ENCODE measurements at regions not wholly inside any gene's neighbourhood (a gene's known extent, or its start where the extent isn't known, plus 50 kb on each side); places are given as distances from the start of the nearest gene placed in this dataset.

DNA sequence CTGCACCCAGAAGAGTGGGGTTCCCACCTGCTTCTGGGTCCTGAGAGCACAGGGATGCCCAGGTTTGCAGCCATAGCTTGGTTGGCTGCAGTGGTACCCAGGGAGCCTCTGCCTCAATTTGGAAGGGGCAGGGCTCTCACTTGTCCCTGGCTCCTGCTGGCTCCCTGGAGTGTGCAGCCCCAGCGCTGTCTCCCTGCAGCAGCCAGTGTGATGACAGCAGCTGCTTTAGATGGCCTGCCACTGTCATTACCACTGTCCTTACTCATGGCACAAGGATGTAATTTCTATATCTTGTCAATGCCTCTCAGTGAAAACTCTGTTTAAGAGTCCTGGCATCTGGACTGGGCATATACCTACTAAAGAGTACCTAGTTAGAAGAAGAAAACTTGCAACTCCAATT, 250.9 kb downstream of the KIF20B start:
- no peaks in the 10 kb centered on the region for H3K9me3 ChIP-seq (ENCODE audit: control insufficient read depth in 1 of 2, low read length in 2 of 2)
- H3K36me3 ChIP-seq (ENCODE audit: control insufficient read depth in 1 of 2, insufficient read depth in 2 of 2, low read length in 2 of 2) = no peaks in the 10 kb centered on the region
- no peak overlapping the region for H3K4me3 ChIP-seq (ENCODE audit: low read depth in 1 of 2, low read length in 2 of 2)
- H3K4me1 ChIP-seq (ENCODE audit: control insufficient read depth in 1 of 2, insufficient read depth in 2 of 2, low read length in 2 of 2) = peaks cover 0 to 6% of the 10 kb centered on the region in 2 donors
- H3K27me3 ChIP-seq (ENCODE audit: low read depth, low read length) = no peaks in the 10 kb centered on the region
- no peak overlapping the region for H3K27ac ChIP-seq (ENCODE audit: low read length)

DNA sequence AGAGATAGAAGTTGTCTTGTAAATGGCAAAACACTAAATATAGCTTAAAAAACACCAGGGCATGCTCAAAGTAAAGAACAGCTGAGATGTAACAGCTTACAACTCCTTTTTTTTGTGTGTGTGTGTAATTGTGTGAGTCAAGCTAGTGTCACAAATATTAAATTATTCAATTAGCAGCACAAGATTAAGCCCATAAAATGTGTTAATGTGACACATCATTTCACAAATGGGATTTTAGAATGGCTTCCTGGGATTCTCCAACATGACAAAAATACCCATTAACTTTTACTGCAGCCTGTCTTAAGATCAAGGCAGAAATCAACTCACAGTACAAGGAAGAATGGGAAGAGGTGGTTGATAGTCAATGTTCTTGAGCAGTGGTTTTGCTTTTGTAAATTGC, 251.4 kb downstream of the KIF20B start:
- Histone ChIP-seq H3K27me3 (ENCODE audit: low read depth, low read length) (no peaks in the 10 kb centered on the region), H3K4me3 (ENCODE audit: low read depth in 1 of 2, low read length in 2 of 2) (no peak overlapping the region), H3K27ac (ENCODE audit: low read length) (no peak overlapping the region), H3K4me1 (ENCODE audit: control insufficient read depth in 1 of 2, insufficient read depth in 2 of 2, low read length in 2 of 2) (peaks cover 0 to 6% of the 10 kb centered on the region in 2 donors), H3K9me3 (ENCODE audit: control insufficient read depth in 1 of 2, low read length in 2 of 2) (no peaks in the 10 kb centered on the region), H3K36me3 (ENCODE audit: control insufficient read depth in 1 of 2, insufficient read depth in 2 of 2, low read length in 2 of 2) (no peaks in the 10 kb centered on the region)

DNA sequence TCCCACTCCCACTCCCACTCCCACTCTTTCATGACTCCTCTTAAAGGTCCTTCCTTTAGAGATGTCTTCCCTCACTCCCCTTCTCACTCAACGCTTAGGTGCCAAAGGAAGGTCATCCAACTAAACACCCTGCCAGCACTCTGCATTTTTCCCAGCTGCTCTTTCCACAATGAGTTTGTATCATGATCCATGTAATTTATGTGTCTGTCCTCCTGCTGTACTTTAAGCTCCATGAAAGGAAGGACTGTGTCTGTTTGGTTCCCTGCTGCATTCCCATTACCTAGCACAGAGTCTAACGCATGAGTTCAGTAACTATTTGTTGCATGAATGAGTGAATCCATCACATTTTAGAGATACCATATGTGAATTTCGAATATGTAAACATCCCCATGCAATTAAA, 252.7 kb downstream of the KIF20B start:
- Histone ChIP-seq H3K27me3 (ENCODE audit: low read depth, low read length) (no peaks in the 10 kb centered on the region), H3K4me3 (ENCODE audit: low read depth in 1 of 2, low read length in 2 of 2) (no peak overlapping the region), H3K27ac (ENCODE audit: low read length) (no peak overlapping the region), H3K36me3 (ENCODE audit: control insufficient read depth in 1 of 2, insufficient read depth in 2 of 2, low read length in 2 of 2) (no peaks in the 10 kb centered on the region), H3K4me1 (ENCODE audit: control insufficient read depth in 1 of 2, insufficient read depth in 2 of 2, low read length in 2 of 2) (peaks cover 0 to 6% of the 10 kb centered on the region in 2 donors), H3K9me3 (ENCODE audit: control insufficient read depth in 1 of 2, low read length in 2 of 2) (no peaks in the 10 kb centered on the region)

DNA sequence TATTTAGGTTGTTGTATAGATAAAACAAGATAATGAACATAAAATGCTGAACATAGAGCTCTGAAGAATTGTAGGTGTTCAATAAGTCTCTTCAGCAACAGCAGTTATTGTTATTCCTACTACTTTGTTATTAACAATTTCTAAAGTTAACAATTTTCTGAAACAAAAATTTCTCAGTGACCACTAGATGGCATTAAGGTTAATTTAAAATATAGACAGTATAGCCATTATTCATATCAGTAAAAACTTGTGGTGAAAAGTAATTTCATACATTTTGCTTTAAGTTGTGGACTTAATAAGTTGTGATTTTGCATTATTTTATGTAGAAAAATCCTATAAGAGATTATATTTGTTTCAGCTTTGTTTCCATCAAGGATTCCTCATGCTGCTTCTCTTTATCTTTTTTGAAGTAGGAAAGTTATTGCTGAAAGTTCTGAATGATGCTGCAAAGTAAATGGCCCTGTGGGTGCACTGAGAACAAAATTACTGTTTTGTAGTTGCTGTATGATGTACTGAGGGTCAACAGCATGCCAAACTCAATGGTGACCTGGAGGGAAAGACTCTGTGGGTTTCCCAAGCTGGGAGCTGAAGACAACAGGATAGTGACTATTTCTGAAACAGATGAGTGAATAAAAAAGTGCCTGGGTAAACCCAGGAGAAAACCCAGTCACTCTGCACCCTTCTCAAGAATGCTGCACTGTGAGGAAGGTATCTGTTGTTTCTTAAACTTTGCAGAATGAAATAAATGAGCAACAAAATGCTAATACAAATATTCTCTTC, 253.6 kb downstream of the KIF20B start:
- H3K4me1 ChIP-seq (ENCODE audit: control insufficient read depth in 1 of 2, insufficient read depth in 2 of 2, low read length in 2 of 2) = peaks cover 0 to 6% of the 10 kb centered on the region in 2 donors
- H3K27me3 ChIP-seq (ENCODE audit: low read depth, low read length) = no peaks in the 10 kb centered on the region
- H3K4me3 ChIP-seq (ENCODE audit: low read depth in 1 of 2, low read length in 2 of 2) = no peak overlapping the region
- no peak overlapping the region for H3K27ac ChIP-seq (ENCODE audit: low read length)
- no peaks in the 10 kb centered on the region for H3K9me3 ChIP-seq (ENCODE audit: control insufficient read depth in 1 of 2, low read length in 2 of 2)
- no peaks in the 10 kb centered on the region for H3K36me3 ChIP-seq (ENCODE audit: control insufficient read depth in 1 of 2, insufficient read depth in 2 of 2, low read length in 2 of 2)

- H3K27me3 ChIP-seq (ENCODE audit: low read depth, low read length) = no peaks in the 10 kb centered on the region
- H3K9me3 ChIP-seq (ENCODE audit: control insufficient read depth in 1 of 2, low read length in 2 of 2) = no peaks in the 10 kb centered on the region
- no peak overlapping the region for H3K4me3 ChIP-seq (ENCODE audit: low read depth in 1 of 2, low read length in 2 of 2)
- H3K4me1 ChIP-seq (ENCODE audit: control insufficient read depth in 1 of 2, insufficient read depth in 2 of 2, low read length in 2 of 2) = no peaks in the 10 kb centered on the region
- H3K27ac ChIP-seq (ENCODE audit: low read length) = no peak overlapping the region
- no peaks in the 10 kb centered on the region for H3K36me3 ChIP-seq (ENCODE audit: control insufficient read depth in 1 of 2, insufficient read depth in 2 of 2, low read length in 2 of 2)
These were observed 258.2 kb downstream of the KIF20B start for GRCh38 chr10:89959433-89960110.

DNA sequence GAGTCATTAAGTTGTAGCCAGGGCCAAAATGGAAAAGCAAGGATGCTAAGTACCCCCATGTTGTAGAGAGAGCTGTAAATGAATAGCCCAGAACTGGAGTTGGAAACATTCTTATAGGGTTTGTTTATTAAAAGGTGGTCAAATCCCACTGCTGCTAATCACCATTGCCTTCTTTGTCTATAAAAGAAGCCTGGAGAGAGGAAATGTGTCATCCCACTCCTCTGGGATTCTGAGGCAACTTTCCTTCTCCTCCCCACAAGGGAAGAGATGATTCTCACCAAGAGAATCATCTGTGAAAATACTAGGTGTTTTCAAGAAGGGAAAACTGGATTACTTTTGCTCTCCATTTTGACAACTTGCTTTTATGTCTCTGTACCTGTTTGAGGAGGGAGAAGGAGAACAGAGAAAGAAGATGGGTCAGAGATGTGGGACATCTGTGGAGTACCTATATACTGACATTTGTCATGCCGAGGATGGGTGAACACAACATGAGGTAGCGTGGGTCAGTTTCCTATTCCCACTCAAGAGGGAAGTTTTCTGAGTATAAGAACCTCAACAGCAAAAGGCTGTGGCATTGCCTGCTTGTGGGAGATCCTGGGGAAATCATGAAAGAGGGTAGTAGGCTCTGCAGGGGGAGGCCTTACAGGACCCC, 262.2 kb downstream of the KIF20B start:
- H3K4me1 ChIP-seq (ENCODE audit: control insufficient read depth in 1 of 2, insufficient read depth in 2 of 2, low read length in 2 of 2) = no peaks in the 10 kb centered on the region
- no peak overlapping the region for H3K27ac ChIP-seq (ENCODE audit: low read length)
- H3K9me3 ChIP-seq (ENCODE audit: control insufficient read depth in 1 of 2, low read length in 2 of 2) = no peaks in the 10 kb centered on the region
- no peak overlapping the region for H3K4me3 ChIP-seq (ENCODE audit: low read depth in 1 of 2, low read length in 2 of 2)
- no peaks in the 10 kb centered on the region for H3K36me3 ChIP-seq (ENCODE audit: control insufficient read depth in 1 of 2, insufficient read depth in 2 of 2, low read length in 2 of 2)
- H3K27me3 ChIP-seq (ENCODE audit: low read depth, low read length) = no peaks in the 10 kb centered on the region

- Histone ChIP-seq H3K4me3 (ENCODE audit: low read depth in 1 of 2, low read length in 2 of 2) (no peak overlapping the region), H3K9me3 (ENCODE audit: control insufficient read depth in 1 of 2, low read length in 2 of 2) (no peaks in the 10 kb centered on the region), H3K27ac (ENCODE audit: low read length) (no peak overlapping the region), H3K27me3 (ENCODE audit: low read depth, low read length) (no peaks in the 10 kb centered on the region), H3K4me1 (ENCODE audit: control insufficient read depth in 1 of 2, insufficient read depth in 2 of 2, low read length in 2 of 2) (no peaks in the 10 kb centered on the region), H3K36me3 (ENCODE audit: control insufficient read depth in 1 of 2, insufficient read depth in 2 of 2, low read length in 2 of 2) (no peaks in the 10 kb centered on the region)
These were observed 264.8 kb downstream of the KIF20B start for GRCh38 chr10:89966211-89966610.

DNA sequence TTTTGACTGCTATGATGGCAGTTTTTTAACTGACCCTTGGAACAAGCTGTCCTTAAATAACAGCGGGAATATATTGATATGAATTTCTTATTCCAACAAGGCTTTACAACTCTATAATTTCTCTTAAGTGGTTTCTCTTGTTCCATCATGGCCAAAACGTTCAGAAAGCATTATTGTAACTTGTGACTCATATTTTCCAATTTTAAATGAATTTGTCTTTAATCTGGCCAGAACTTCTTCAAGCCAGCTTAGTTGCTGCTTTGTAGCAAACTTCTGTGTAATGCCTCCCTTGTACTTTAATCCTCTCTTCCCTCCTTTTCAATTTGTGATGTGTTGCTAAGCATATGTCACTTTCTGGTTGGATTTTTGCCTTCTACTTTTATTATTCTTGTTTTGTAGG, 271.9 kb downstream of the KIF20B start:
- Histone ChIP-seq H3K27ac (ENCODE audit: low read length) (no peak overlapping the region), H3K4me1 (ENCODE audit: control insufficient read depth in 1 of 2, insufficient read depth in 2 of 2, low read length in 2 of 2) (no peaks in the 10 kb centered on the region), H3K4me3 (ENCODE audit: low read depth in 1 of 2, low read length in 2 of 2) (no peak overlapping the region), H3K27me3 (ENCODE audit: low read depth, low read length) (no peaks in the 10 kb centered on the region), H3K9me3 (ENCODE audit: control insufficient read depth in 1 of 2, low read length in 2 of 2) (no peaks in the 10 kb centered on the region), H3K36me3 (ENCODE audit: control insufficient read depth in 1 of 2, insufficient read depth in 2 of 2, low read length in 2 of 2) (no peaks in the 10 kb centered on the region)

GRCh38 chr10:89975071-89975470, 273.7 kb downstream of the KIF20B start:
- Histone ChIP-seq H3K4me1 (ENCODE audit: control insufficient read depth in 1 of 2, insufficient read depth in 2 of 2, low read length in 2 of 2) (no peaks in the 10 kb centered on the region), H3K4me3 (ENCODE audit: low read depth in 1 of 2, low read length in 2 of 2) (no peak overlapping the region), H3K27me3 (ENCODE audit: low read depth, low read length) (no peaks in the 10 kb centered on the region), H3K9me3 (ENCODE audit: control insufficient read depth in 1 of 2, low read length in 2 of 2) (no peaks in the 10 kb centered on the region), H3K27ac (ENCODE audit: low read length) (no peak overlapping the region), H3K36me3 (ENCODE audit: control insufficient read depth in 1 of 2, insufficient read depth in 2 of 2, low read length in 2 of 2) (no peaks in the 10 kb centered on the region)

- Histone ChIP-seq H3K27ac (ENCODE audit: low read length) (no peak overlapping the region), H3K9me3 (ENCODE audit: control insufficient read depth in 1 of 2, low read length in 2 of 2) (no peaks in the 10 kb centered on the region), H3K4me1 (ENCODE audit: control insufficient read depth in 1 of 2, insufficient read depth in 2 of 2, low read length in 2 of 2) (no peaks in the 10 kb centered on the region), H3K27me3 (ENCODE audit: low read depth, low read length) (no peaks in the 10 kb centered on the region), H3K36me3 (ENCODE audit: control insufficient read depth in 1 of 2, insufficient read depth in 2 of 2, low read length in 2 of 2) (no peaks in the 10 kb centered on the region), H3K4me3 (ENCODE audit: low read depth in 1 of 2, low read length in 2 of 2) (no peak overlapping the region)
These were observed 274.4 kb downstream of the KIF20B start for GRCh38 chr10:89975771-89976170.

DNA sequence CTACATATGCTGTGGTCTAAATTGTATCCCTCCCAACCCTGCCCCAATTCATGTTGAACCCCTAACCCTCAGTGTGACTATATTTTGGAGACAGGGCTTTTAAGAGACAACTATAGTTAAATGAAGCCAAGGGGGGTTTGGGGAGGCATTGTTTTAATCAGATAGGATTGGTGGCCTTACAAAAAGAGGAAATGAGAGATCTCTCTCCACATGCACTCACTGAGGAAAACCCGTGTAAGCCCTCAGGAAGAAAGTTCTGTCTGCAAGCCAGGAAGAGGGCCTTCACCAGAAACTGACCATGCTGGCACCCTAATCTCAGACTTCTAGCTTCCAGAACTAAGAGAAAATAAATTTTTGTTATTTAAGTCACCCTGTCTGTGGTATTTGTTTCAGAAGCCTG, 276.7 kb downstream of the KIF20B start:
- Histone ChIP-seq H3K27ac (ENCODE audit: low read length) (no peak overlapping the region), H3K4me3 (ENCODE audit: low read depth in 1 of 2, low read length in 2 of 2) (no peak overlapping the region), H3K27me3 (ENCODE audit: low read depth, low read length) (no peaks in the 10 kb centered on the region), H3K36me3 (ENCODE audit: control insufficient read depth in 1 of 2, insufficient read depth in 2 of 2, low read length in 2 of 2) (no peaks in the 10 kb centered on the region), H3K9me3 (ENCODE audit: control insufficient read depth in 1 of 2, low read length in 2 of 2) (no peaks in the 10 kb centered on the region), H3K4me1 (ENCODE audit: control insufficient read depth in 1 of 2, insufficient read depth in 2 of 2, low read length in 2 of 2) (no peaks in the 10 kb centered on the region)
